ENCODE measurements at regions not wholly inside any gene's neighbourhood (a gene's known extent, or its start where the extent isn't known, plus 50 kb on each side); places are given as distances from the start of the nearest gene placed in this dataset.

DNA sequence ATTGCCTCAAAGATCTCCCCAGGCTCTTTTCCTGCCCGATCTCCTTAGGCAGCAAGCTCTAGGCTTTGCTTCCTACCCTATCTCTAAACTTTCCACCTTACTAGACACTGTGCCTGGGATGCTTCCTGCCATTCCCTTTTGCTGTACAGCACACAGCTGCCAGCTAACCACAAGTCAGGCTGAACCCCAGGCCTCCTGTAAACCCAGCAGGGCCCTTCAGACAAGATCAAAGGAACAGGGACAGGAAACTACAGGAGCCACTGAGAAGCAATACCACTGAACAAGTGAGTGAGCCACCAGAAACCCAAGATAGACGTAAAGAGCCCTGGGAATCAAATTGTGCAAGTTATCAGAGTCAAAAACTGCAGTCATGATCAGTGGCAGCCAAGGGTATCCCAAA is 180.7 kb downstream of the SUCLG1 start:
- TF ChIP-seq CTCF (IDR thresholded peaks at IDR 0.05) = no peak
- no peak for TF ChIP-seq POLR2AphosphoS5 (IDR thresholded peaks at IDR 0.05)

Measured in upper lobe of left lung (tissue), 4 donors.